HepG2 (cell line): ENCODE measurements at regions not wholly inside any gene's neighbourhood (a gene's known extent, or its start where the extent isn't known, plus 50 kb on each side); places are given as distances from the start of the nearest gene placed in this dataset.

Source experiments
- ATAC-seq: fragments of 200-7000 bp; cut with Tn5 transposase; 3 replicates; pipeline ENCODE4 v1.9.1; 2020; ENCODE audit warnings: mild to moderate bottlenecking, moderate library complexity
- BruUV-seq: library from RNA; stranded (reverse); fragments of 400-500 nt; replicated peaks from 2 replicates; lab custom pipeline; 2021; lab: Mats Ljungman, UMichigan
- CTCF ChIA-PET: fragments of 300-600 bp; formaldehyde crosslinking; extraction: SDS; loops from one replicate; lab custom pipeline; 2021; ENCODE audit warnings: low total read pairs, inconsistent platforms, low intra/inter-chr PET ratio; lab: Yijun Ruan, JAX
- POLR2A ChIA-PET: fragments of 350-600 bp; sonication (Branson Sonifier 250); formaldehyde crosslinking; loops from one replicate; lab custom pipeline; 2020; ENCODE audit warnings: antibody characterized with exemption, inconsistent platforms; lab: Yijun Ruan, JAX
- DNase-seq: peaks from one replicate; pipeline ENCODE4 v3.0.0-alpha.2; 2015; ENCODE audit warnings: low spot score
- FAIRE-seq: peaks from 3 replicates; lab custom pipeline; 2011; peaks lifted over from hg19 to GRCh38; lab: Jason Lieb, UNC
- H2AFZ ChIP-seq: one replicate; pipeline ENCODE4 v1.6.1; 2011; ENCODE audit warnings: low read length, inconsistent platforms
- H3K27ac ChIP-seq: fragments of 300-600 bp; 3 replicates; pipeline ENCODE4 v1.8.0; 2011; ENCODE audit warnings: mixed run types, mild to moderate bottlenecking, mixed read lengths, low read length, inconsistent platforms; ENCODE audit not compliant: insufficient read depth; ENCODE audit errors: extremely low read length
- H3K27me3 ChIP-seq, 2 experiments: fragments of 200-600 bp in 1 of 2; 2 replicates in 1 of 2; 3 replicates in 1 of 2; pipeline versions ENCODE4 v1.6.0 to v1.8.0; 2011; ENCODE audit warnings: low read length in 2 of 2, mild to moderate bottlenecking in 2 of 2, moderate library complexity in 2 of 2, inconsistent platforms in 1 of 2; ENCODE audit not compliant: insufficient read depth in 2 of 2, control insufficient read depth in 1 of 2
- H3K36me3 ChIP-seq, 2 experiments: fragments of 200-600 bp in 1 of 2; replicated peaks in 1 of 2; 2 replicates in 1 of 2; 3 replicates in 1 of 2; pipeline versions ENCODE4 v1.5.1 to v1.8.0; 2011; ENCODE audit warnings: low read length in 2 of 2, inconsistent platforms in 1 of 2; ENCODE audit not compliant: insufficient read depth in 2 of 2, control insufficient read depth in 1 of 2
- H3K4me1 ChIP-seq: 2 replicates; pipeline ENCODE4 v1.5.1; 2012; ENCODE audit warnings: low read length, inconsistent platforms; ENCODE audit not compliant: insufficient read depth
- H3K4me2 ChIP-seq: 2 replicates; pipeline ENCODE4 v1.6.0; 2011; ENCODE audit warnings: low read depth, low read length, inconsistent platforms
- H3K4me3 ChIP-seq, 3 experiments: fragments of 200-600 bp in 1 of 3; sonication (generic), shearing (Covaris generic) in 1 of 3; replicated peaks in 1 of 3; 2 replicates each; pipeline ENCODE4 v1.5.1; 2011 to 2016; ENCODE audit warnings: low read length in 3 of 3, inconsistent platforms in 2 of 3, low read depth in 2 of 3, mild to moderate bottlenecking in 2 of 3, control low read depth in 1 of 3, mixed read lengths in 1 of 3; ENCODE audit not compliant: insufficient read depth in 1 of 3
- H3K79me2 ChIP-seq: one replicate; pipeline ENCODE4 v1.6.1; 2011; ENCODE audit warnings: low read length, inconsistent platforms; ENCODE audit not compliant: insufficient read depth
- H3K9ac ChIP-seq: 2 replicates; pipeline ENCODE4 v1.6.0; 2011; ENCODE audit warnings: mild to moderate bottlenecking, low read depth, low read length, inconsistent platforms; ENCODE audit not compliant: insufficient read depth
- H3K9me3 ChIP-seq: 2 replicates; pipeline ENCODE4 v1.5.1; 2012; ENCODE audit warnings: mild to moderate bottlenecking, low read length
- H4K20me1 ChIP-seq: 2 replicates; pipeline ENCODE4 v1.6.0; 2011; ENCODE audit warnings: inconsistent platforms, mild to moderate bottlenecking, low read length, moderate library complexity; ENCODE audit not compliant: insufficient read depth
- EZH2 ChIP-seq: conservative IDR thresholded peaks from 2 replicates; pipeline ENCODE4 v1.6.1; 2012; ENCODE audit warnings: mild to moderate bottlenecking, low read depth, low read length, moderate library complexity
- WGBS: methylation state at CpG from one replicate; pipeline ENCODE4 v1.1.6; 2017; ENCODE audit warnings: low lambda C conversion rate; 5-methylcytosine and 5-hydroxymethylcytosine counted together
- in situ Hi-C: cut with HindIII; loops from 2 replicates; pipeline ENCODE4 v1.10.0; 2017; ENCODE audit warnings: low pct_unique_long_range_greater_than_20kb; ENCODE audit not compliant: extremely low pct_ligation_motif_present
- intact Hi-C: fragments of 100-400 bp; cut with micrococcal nuclease; formaldehyde crosslinking; loops from one replicate; pipeline ENCODE4 v1.10.0; 2022; ENCODE audit not compliant: unreplicated experiment
- TF ChIP-seq, protein P1 (sequence below): sonication (generic); IDR thresholded peaks from 2 replicates; pipeline ENCODE4 v1.6.1; 2016; ENCODE audit warnings: low read depth, borderline replicate concordance

DNA sequence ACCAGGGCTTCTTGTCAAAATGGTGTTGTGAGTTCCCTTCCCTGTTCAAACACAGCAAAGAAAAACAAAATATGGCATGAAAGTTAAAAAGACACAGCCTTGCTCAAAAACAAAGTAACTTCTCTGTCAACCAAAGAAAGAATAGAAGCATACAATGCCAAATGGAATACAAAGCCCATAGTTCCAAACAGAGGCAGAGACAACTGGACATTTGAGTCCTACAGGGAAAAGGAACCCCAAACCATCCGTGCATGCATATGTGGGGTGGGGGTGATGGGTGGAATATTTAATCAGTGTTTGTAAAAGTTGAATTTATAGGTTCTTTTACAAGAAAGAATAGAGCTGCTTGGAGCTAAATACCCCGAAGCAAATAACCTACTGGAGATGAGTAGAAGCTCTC, 218.7 kb downstream of the FAM76B start:
- FAIRE-seq = no peak
- Histone ChIP-seq H3K9ac (no peak overlapping the region), H3K4me1 (no peaks in the 10 kb centered on the region), H3K27me3 (no peaks in the 10 kb centered on the region), H4K20me1 (no peaks in the 10 kb centered on the region), H3K79me2 (no peaks in the 10 kb centered on the region), H3K4me3 (no peak overlapping the region), H2AFZ (no peak overlapping the region), H3K27ac (no peak overlapping the region), H3K36me3 (no peaks in the 10 kb centered on the region), H3K9me3 (no peaks in the 10 kb centered on the region), H3K4me2 (no peak overlapping the region)
- in situ Hi-C loops (no loop called here), intact Hi-C loops (loop anchor here (10.0 kb wide), 1 partner anchor 96 kb away; no protein-coding TSS in a partner anchor)
- TF ChIP-seq, protein P1, sequence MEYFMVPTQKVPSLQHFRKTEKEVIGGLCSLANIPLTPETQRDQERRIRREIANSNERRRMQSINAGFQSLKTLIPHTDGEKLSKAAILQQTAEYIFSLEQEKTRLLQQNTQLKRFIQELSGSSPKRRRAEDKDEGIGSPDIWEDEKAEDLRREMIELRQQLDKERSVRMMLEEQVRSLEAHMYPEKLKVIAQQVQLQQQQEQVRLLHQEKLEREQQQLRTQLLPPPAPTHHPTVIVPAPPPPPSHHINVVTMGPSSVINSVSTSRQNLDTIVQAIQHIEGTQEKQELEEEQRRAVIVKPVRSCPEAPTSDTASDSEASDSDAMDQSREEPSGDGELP = no peak
- 0% methylated on average over 2 of the region's 2 CpGs for WGBS
- ATAC-seq = no peak
- POLR2A ChIA-PET = no interaction called here
- no TSS peak for BruUV-seq
- DNase-seq = no peak
- CTCF ChIA-PET = no interaction called here

DNA sequence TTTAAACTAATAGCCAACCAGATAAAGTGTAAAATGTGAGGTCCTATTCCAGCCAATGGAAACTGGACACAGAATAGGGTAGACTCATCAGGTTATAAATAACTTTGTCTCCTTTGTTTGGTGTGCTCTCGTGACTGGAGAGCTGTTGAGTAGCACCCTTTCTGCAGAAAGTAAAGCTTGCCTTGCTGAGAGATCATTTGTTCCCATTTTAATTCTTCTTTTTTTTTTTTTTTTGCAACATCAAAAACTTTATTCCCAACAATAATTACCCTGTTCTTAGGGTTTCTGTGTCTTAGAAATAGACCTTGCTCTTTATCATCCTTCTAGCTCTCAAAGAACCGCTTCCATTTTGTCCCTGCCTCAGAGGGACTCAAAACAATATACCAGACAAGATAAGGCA, 220.4 kb downstream of the FAM76B start:
- H2AFZ ChIP-seq = no peak overlapping the region
- no peaks in the 10 kb centered on the region for H3K27me3 ChIP-seq
- DNase-seq (no peak), FAIRE-seq (no peak), ATAC-seq (no peak)
- ChIA-PET POLR2A (no interaction called here), CTCF (no interaction called here)
- no peak for TF ChIP-seq EZH2
- no peak overlapping the region for H3K4me3 ChIP-seq
- no peaks in the 10 kb centered on the region for H3K9me3 ChIP-seq
- in situ Hi-C loops (no loop called here), intact Hi-C loops (no loop called here)
- WGBS = 3% methylated on average over 2 of the region's 2 CpGs
- no TSS peak for BruUV-seq
- no peaks in the 10 kb centered on the region for H3K79me2 ChIP-seq
- no peak overlapping the region for H3K27ac ChIP-seq
- H3K4me1 ChIP-seq = no peaks in the 10 kb centered on the region
- H4K20me1 ChIP-seq = no peaks in the 10 kb centered on the region
- no peak overlapping the region for H3K9ac ChIP-seq
- no peaks in the 10 kb centered on the region for H3K36me3 ChIP-seq
- no peak overlapping the region for H3K4me2 ChIP-seq
